ENCODE measurements at regions not wholly inside any gene's neighbourhood (a gene's known extent, or its start where the extent isn't known, plus 50 kb on each side); places are given as distances from the start of the nearest gene placed in this dataset.

DNA sequence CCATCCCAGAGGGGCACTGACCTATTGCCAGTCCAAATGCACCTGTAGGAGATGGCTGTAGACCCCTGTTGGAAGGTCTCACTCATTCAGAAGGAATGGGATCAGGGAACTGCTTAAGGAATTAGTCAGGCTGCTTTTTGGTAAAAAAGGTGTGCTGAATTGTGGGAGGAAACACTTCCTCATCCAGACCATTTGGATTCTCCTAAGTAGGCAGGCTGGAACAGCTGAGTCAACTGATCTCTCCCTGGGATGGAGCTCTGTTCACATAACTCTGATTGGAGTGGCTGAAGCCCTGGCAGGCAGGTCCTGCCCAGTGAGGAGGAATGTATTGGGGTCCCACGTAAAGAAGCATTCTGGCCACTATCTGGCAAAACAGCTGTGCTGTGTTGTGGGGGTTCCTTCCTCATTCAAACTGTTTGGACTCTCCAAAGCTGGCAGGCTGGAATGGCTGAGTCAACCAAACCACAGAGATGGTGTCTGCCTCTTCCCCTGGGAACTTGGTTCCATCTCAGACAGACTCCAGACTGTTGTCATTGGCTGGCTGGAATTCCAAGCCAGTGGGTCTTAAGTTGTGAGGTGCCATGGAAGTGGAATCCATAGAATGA, 70.7 kb upstream of the PDC start:
- peaks cover 3% of the 10 kb centered on the region for H3K27me3 Mint-ChIP-seq (ENCODE audit: insufficient read depth, low read depth)
- no peaks in the 10 kb centered on the region for H4K20me1 ChIP-seq (ENCODE audit: low read depth)

GRCh38 chr1:186530109-186530508, 69.2 kb upstream of the PDC start:
- no peak overlapping the region for H3K9ac ChIP-seq
- no peaks in the 10 kb centered on the region for H3K4me1 ChIP-seq
- H3K27me3 ChIP-seq = no peaks in the 10 kb centered on the region
- no peak for DNase-seq (ENCODE audit: low spot score)
- peaks cover 3% of the 10 kb centered on the region for H3K27me3 Mint-ChIP-seq (ENCODE audit: insufficient read depth, low read depth)
- no peaks in the 10 kb centered on the region for H3F3A ChIP-seq (ENCODE audit: low read depth)
- no peak for TF ChIP-seq CTCF (IDR thresholded peaks at IDR 0.05)
- no peak for TF ChIP-seq EZH2 (IDR thresholded peaks at IDR 0.05)
- TF ChIP-seq EZH2phosphoT487 (IDR thresholded peaks at IDR 0.05) = no peak
- H4K20me1 ChIP-seq (ENCODE audit: low read depth) = no peaks in the 10 kb centered on the region
- H3K36me3 ChIP-seq = no peaks in the 10 kb centered on the region
- H3K4me1 Mint-ChIP-seq = no peaks in the 10 kb centered on the region
- H3K79me2 ChIP-seq (ENCODE audit: low read depth) = no peaks in the 10 kb centered on the region
- no peak overlapping the region for H3K4me2 ChIP-seq
- no peak overlapping the region for H3K4me3 Mint-ChIP-seq
- no peaks in the 10 kb centered on the region for H3K36me3 Mint-ChIP-seq
- peaks cover 2% of the 10 kb centered on the region for H3K9me3 Mint-ChIP-seq
- H3K27ac Mint-ChIP-seq = no peak overlapping the region
- no peaks in the 10 kb centered on the region for H3K9me3 ChIP-seq (ENCODE audit: low read depth)
- no peak overlapping the region for H3K27ac ChIP-seq
- no peak overlapping the region for H2AFZ ChIP-seq (replicated peaks)
- no peak overlapping the region for H3K4me3 ChIP-seq

More for the DNA sequence above, 70.7 kb upstream of the PDC start:
- Histone ChIP-seq H3K36me3 (no peaks in the 10 kb centered on the region), H3K79me2 (ENCODE audit: low read depth) (no peaks in the 10 kb centered on the region), H2AFZ (replicated peaks) (no peak overlapping the region), H3K9ac (no peak overlapping the region), H3K4me1 (no peaks in the 10 kb centered on the region), H3K27ac (no peak overlapping the region), H3K4me3 (no peak overlapping the region), H3K9me3 (ENCODE audit: low read depth) (no peaks in the 10 kb centered on the region), H3K27me3 (no peaks in the 10 kb centered on the region), H3F3A (ENCODE audit: low read depth) (no peaks in the 10 kb centered on the region), H3K4me2 (no peak overlapping the region)
- Mint-ChIP-seq H3K36me3 (no peaks in the 10 kb centered on the region), H3K27ac (no peak overlapping the region), H3K4me1 (no peaks in the 10 kb centered on the region), H3K9me3 (no peaks in the 10 kb centered on the region), H3K4me3 (no peak overlapping the region)
- no peak for DNase-seq (ENCODE audit: low spot score)
- TF ChIP-seq EZH2 (IDR thresholded peaks at IDR 0.05) (no peak), EZH2phosphoT487 (IDR thresholded peaks at IDR 0.05) (no peak), CTCF (IDR thresholded peaks at IDR 0.05) (no peak)

DNA sequence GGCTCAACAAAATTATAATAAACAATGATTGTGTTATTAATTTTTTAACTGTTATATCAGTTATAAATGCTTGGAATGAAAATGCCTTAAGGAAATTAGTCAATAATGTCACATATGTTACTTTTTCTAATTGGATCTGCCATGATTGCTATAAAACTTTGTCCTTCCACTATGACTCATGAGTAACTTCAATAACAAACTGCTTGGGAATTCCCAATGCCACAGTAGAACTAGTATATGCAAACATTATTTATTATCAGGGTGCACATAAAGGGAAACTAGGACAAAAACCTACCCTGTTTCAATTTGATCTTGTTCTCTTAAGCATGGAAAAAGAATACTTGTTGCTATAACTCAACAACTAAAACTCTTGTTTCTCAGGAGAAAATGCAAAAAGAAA, 59.1 kb upstream of the PDC start:
- Mint-ChIP-seq H3K4me3 (no peak overlapping the region), H3K36me3 (no peaks in the 10 kb centered on the region), H3K27ac (no peak overlapping the region), H3K9me3 (no peaks in the 10 kb centered on the region), H3K27me3 (ENCODE audit: insufficient read depth, low read depth) (no peaks in the 10 kb centered on the region), H3K4me1 (no peaks in the 10 kb centered on the region)
- Histone ChIP-seq H3K36me3 (no peaks in the 10 kb centered on the region), H3K4me3 (no peak overlapping the region), H3F3A (ENCODE audit: low read depth) (no peaks in the 10 kb centered on the region), H2AFZ (replicated peaks) (no peak overlapping the region), H3K4me1 (no peaks in the 10 kb centered on the region), H3K27ac (no peak overlapping the region), H3K79me2 (ENCODE audit: low read depth) (no peaks in the 10 kb centered on the region), H3K9ac (no peak overlapping the region), H3K27me3 (no peaks in the 10 kb centered on the region), H4K20me1 (ENCODE audit: low read depth) (no peaks in the 10 kb centered on the region), H3K4me2 (no peak overlapping the region), H3K9me3 (ENCODE audit: low read depth) (no peaks in the 10 kb centered on the region)
- no peak for DNase-seq (ENCODE audit: low spot score)
- TF ChIP-seq EZH2 (IDR thresholded peaks at IDR 0.05) (no peak), CTCF (IDR thresholded peaks at IDR 0.05) (no peak), EZH2phosphoT487 (IDR thresholded peaks at IDR 0.05) (no peak)

Data from neural progenitor cell (in vitro differentiated cells).